ENCODE measurements at regions not wholly inside any gene's neighbourhood (a gene's known extent, or its start where the extent isn't known, plus 50 kb on each side); places are given as distances from the start of the nearest gene placed in this dataset.
"Not testable (repeated sequence)": the region's sequence is repeated elsewhere in the genome, so short reads cannot be mapped to it uniquely, and the experiment has no call there.

- no peak for DNase-seq
These were observed 235.8 kb downstream of the EPHA7 start for GRCh38 chr6:93183531-93183972.

GRCh38 chr6:93182938-93183479, 236.3 kb downstream of the EPHA7 start:
- DNase-seq: no peak

GRCh38 chr6:93177918-93178317, 241.4 kb downstream of the EPHA7 start:
- DNase-seq: no peak

GRCh38 chr6:93177438-93177837, 241.9 kb downstream of the EPHA7 start:
- DNase-seq: no peak

GRCh38 chr6:93176070-93176469, 243.3 kb downstream of the EPHA7 start:
- no peak for DNase-seq

- not testable (repeated sequence) for DNase-seq
These were observed 245.8 kb downstream of the EPHA7 start for GRCh38 chr6:93173573-93173972.

- DNase-seq: no peak
These were observed 253.4 kb downstream of the EPHA7 start for GRCh38 chr6:93165850-93166430.

- DNase-seq: no peak
These were observed 254.6 kb downstream of the EPHA7 start for GRCh38 chr6:93164781-93165180.

GRCh38 chr6:93163146-93163545, 256.2 kb downstream of the EPHA7 start:
- no peak for DNase-seq

- no peak for DNase-seq
These were observed 279.8 kb downstream of the EPHA7 start for GRCh38 chr6:93139408-93140081.

- DNase-seq: no peak
These were observed 283.2 kb downstream of the EPHA7 start for GRCh38 chr6:93136111-93136510.

- no peak for DNase-seq
These were observed 295.2 kb downstream of the EPHA7 start for GRCh38 chr6:93124006-93124632.

- no peak for DNase-seq
These were observed 295.8 kb downstream of the EPHA7 start for GRCh38 chr6:93123585-93123984.

- DNase-seq: no peak
These were observed 299.1 kb downstream of the EPHA7 start for GRCh38 chr6:93120154-93120742.

GRCh38 chr6:93105907-93106306, 313.5 kb downstream of the EPHA7 start:
- DNase-seq: no peak

GRCh38 chr6:93105017-93105416, 314.3 kb downstream of the EPHA7 start:
- no peak for DNase-seq

GRCh38 chr6:93104195-93104817, 315.1 kb downstream of the EPHA7 start:
- no peak for DNase-seq

GRCh38 chr6:93088621-93089501, 330.5 kb downstream of the EPHA7 start:
- DNase-seq: no peak

GRCh38 chr6:93087606-93088005, 331.8 kb downstream of the EPHA7 start:
- no peak for DNase-seq

GRCh38 chr6:93086351-93086750, 333.0 kb downstream of the EPHA7 start:
- no peak for DNase-seq

- no peak for DNase-seq
These were observed 335.8 kb downstream of the EPHA7 start for GRCh38 chr6:93083337-93084230.

All from NCI-H446 treated with DMSO at 0.1 percent for 48 hours (cell line).